Heart left ventricle (tissue), 16 donors: ENCODE measurements at regions not wholly inside any gene's neighbourhood (a gene's known extent, or its start where the extent isn't known, plus 50 kb on each side); places are given as distances from the start of the nearest gene placed in this dataset.
A peak's percentile ranks its signal among the peaks of the same experiment; 100 is the strongest.

Experiments
- ATAC-seq, 4 donors: fragments of 200-7000 bp; cut with Tn5 transposase; one replicate each; pipeline ENCODE4 v1.9.1; 2020 to 2022; ENCODE audit warnings: moderate library complexity in 4 of 4, mild to moderate bottlenecking in 3 of 4, moderate number of reproducible peaks in 1 of 4
- DNase-seq, 5 donors: peaks; one replicate each; pipeline ENCODE4 v3.0.0-alpha.2; 2020
- H3K27ac ChIP-seq, 12 donors: fragments of 200-600 bp; sonication (generic) in 4 of 12; one replicate each; pipeline versions ENCODE4 v1.5.0 to v1.8.0; 2016 to 2022; ENCODE audit warnings: mild to moderate bottlenecking in 2 of 12
- H3K27me3 ChIP-seq, 9 donors: fragments of 200-600 bp; sonication (generic) in 2 of 9; one replicate each; pipeline versions ENCODE4 v1.5.1 to v1.8.0; 2016 to 2022; ENCODE audit warnings: mild to moderate bottlenecking in 3 of 9
- H3K36me3 ChIP-seq, 9 donors: fragments of 200-600 bp; sonication (generic) in 2 of 9; one replicate each; pipeline versions ENCODE4 v1.5.0 to v1.8.0; 2018 to 2022; ENCODE audit warnings: mild to moderate bottlenecking in 2 of 9
- H3K4me1 ChIP-seq, 12 donors: fragments of 200-600 bp; sonication (generic) in 4 of 12; one replicate each; pipeline versions ENCODE4 v1.5.0 to v1.8.0; 2016 to 2022; ENCODE audit warnings: mild to moderate bottlenecking in 3 of 12
- H3K4me3 ChIP-seq, 12 donors: fragments of 200-600 bp; sonication (generic) in 4 of 12; one replicate each; pipeline versions ENCODE4 v1.5.0 to v1.8.0; 2017 to 2022; ENCODE audit warnings: mild to moderate bottlenecking in 9 of 12, moderate library complexity in 4 of 12
- H3K9me3 ChIP-seq, 12 donors: fragments of 200-600 bp; sonication (generic) in 4 of 12; one replicate each; pipeline versions ENCODE4 v1.5.0 to v1.8.0; 2016 to 2022; ENCODE audit warnings: mild to moderate bottlenecking in 1 of 12
- CTCF ChIP-seq, 12 donors: fragments of 200-600 bp; sonication (generic) in 4 of 12; IDR thresholded peaks; one replicate each; pipeline versions ENCODE4 v1.5.0 to v1.8.0; 2018 to 2022; ENCODE audit warnings: antibody characterized with exemption in 12 of 12, mild to moderate bottlenecking in 5 of 12
- POLR2A ChIP-seq, 2 donors: fragments of 450-650 bp; IDR thresholded peaks; one replicate each; pipeline ENCODE4 v1.6.1; 2017; ENCODE audit warnings: antibody characterized with exemption in 2 of 2, mild to moderate bottlenecking in 2 of 2, moderate library complexity in 2 of 2
- WGBS, 4 donors: extraction: QIAGEN DNeasy Blood & Tissue Kit in 2 of 4; methylation state at CpG; one replicate each; pipeline versions ENCODE4 v1.1.5 to v1.1.7; 2013 to 2018; 5-methylcytosine and 5-hydroxymethylcytosine counted together
- intact Hi-C, 10 donors: fragments of 100-400 bp; cut with DNase I; formaldehyde crosslinking; loops; one replicate each; pipeline versions ENCODE4 v1.11.1 to v1.14.2; 2022
- donor health status: ischemic (EF 13 %, LVEDD 7.1; RV severe dilation, severe dysfunction).
- donor health status: healthy with polysubstance abuse.
- donor health status: DM: no; HTN: yes; CAD: no.
- donor health status: DM: no; HTN: no; CAD: no.
- donor health status: ischemic (EF 25% LVEDD 6.9; RV normal size, moderate dysfunction).
- donor health status: ischemic (EF 25% LVEDD 5.7; RV mildly dilated, moderate dysfunction).
- donor health status: healthy.
- donor health status: DM: yes; HTN: yes; CAD: no.
- donor health status: ischemic (EF 35%, LVEDD 5.7; RV mildly dilated, moderate dysfunction).
- donor health status: nonischemic (EF 11% LVEDD 7.7; RV severe dilation, severe dysfunction).
- donor health status: DM: yes; HTN: yes; CAD: no.
- donor health status: PGD.
- donor health status: ischemic (EF 29% LVEDD 5.4; RV normal size, mild dysfunction).
- donor health status: nonischemic (EF 23%, LVEDD 6.1; RV moderate dilation, normal function).

GRCh38 chr12:107344035-107344808 is 250.9 kb upstream of the CRY1 start:
- peaks cover 0 to 7% (median 0%) of the 10 kb centered on the region in 9 donors for H3K27me3 ChIP-seq
- H3K36me3 ChIP-seq, result no peaks in the 10 kb centered on the region
- ATAC-seq (no peak), DNase-seq (no peak)
- 58 to 68% (median 63%) methylated on average over 3 of the region's 3 CpGs for WGBS, 4 donors
- H3K9me3 ChIP-seq, result peaks cover 0 to 6% (median 0%) of the 10 kb centered on the region in 12 donors
- TF ChIP-seq POLR2A (IDR thresholded peaks at IDR 0.05) (no peak), CTCF (IDR thresholded peaks at IDR 0.05) (no peak)
- H3K27ac ChIP-seq, result no peak overlapping the region
- H3K4me3 ChIP-seq, result no peak overlapping the region
- intact Hi-C loops, result no loop called here
- no peaks in the 10 kb centered on the region for H3K4me1 ChIP-seq

- no peak for TF ChIP-seq POLR2A (IDR thresholded peaks at IDR 0.05)
- TF ChIP-seq CTCF (IDR thresholded peaks at IDR 0.05), result no peak
- Histone ChIP-seq H3K36me3 (no peaks in the 10 kb centered on the region), H3K4me3 (no peak overlapping the region), H3K27me3 (peaks cover 0 to 6% (median 0%) of the 10 kb centered on the region in 9 donors), H3K4me1 (peaks cover 0 to 5% (median 0%) of the 10 kb centered on the region in 12 donors), H3K9me3 (peaks cover 0 to 6% (median 0%) of the 10 kb centered on the region in 12 donors), H3K27ac (no peak overlapping the region)
- no peak for ATAC-seq
- DNase-seq, result no peak
- intact Hi-C loops, result no loop called here
- WGBS, 4 donors, result 85 to 97% (median 92%) methylated on average over 3 of the region's 3 CpGs
Measured at GRCh38 chr12:107347261-107347660, 253.9 kb upstream of the CRY1 start.

- intact Hi-C loops, result no loop called here
- peaks cover 0 to 9% (median 0%) of the 10 kb centered on the region in 9 donors for H3K27me3 ChIP-seq
- H3K4me3 ChIP-seq, result no peak overlapping the region
- DNase-seq (no peak), ATAC-seq (peak in 1 of 4 donors; percentile 15)
- no peak overlapping the region for H3K27ac ChIP-seq
- H3K4me1 ChIP-seq, result peaks cover 0 to 13% (median 0%) of the 10 kb centered on the region in 12 donors
- 41 to 49% (median 44%) methylated on average over 5 of the region's 5 CpGs for WGBS, 4 donors
- TF ChIP-seq POLR2A (IDR thresholded peaks at IDR 0.05) (no peak), CTCF (IDR thresholded peaks at IDR 0.05) (no peak)
- no peaks in the 10 kb centered on the region for H3K36me3 ChIP-seq
- H3K9me3 ChIP-seq, result peaks cover 0 to 6% (median 0%) of the 10 kb centered on the region in 12 donors
Measured at GRCh38 chr12:107349008-107349747, 255.8 kb upstream of the CRY1 start.

- WGBS, 4 donors, result 39 to 55% (median 45%) methylated on average over 2 of the region's 2 CpGs
- TF ChIP-seq CTCF (IDR thresholded peaks at IDR 0.05) (no peak), POLR2A (IDR thresholded peaks at IDR 0.05) (no peak)
- intact Hi-C loops, result no loop called here
- peaks cover 0 to 6% (median 0%) of the 10 kb centered on the region in 12 donors for H3K9me3 ChIP-seq
- DNase-seq, result no peak
- H3K27me3 ChIP-seq, result peaks cover 0 to 9% (median 0%) of the 10 kb centered on the region in 9 donors
- no peak overlapping the region for H3K27ac ChIP-seq
- no peaks in the 10 kb centered on the region for H3K36me3 ChIP-seq
- no peak overlapping the region for H3K4me3 ChIP-seq
- ATAC-seq, result no peak
- peaks cover 0 to 13% (median 0%) of the 10 kb centered on the region in 12 donors for H3K4me1 ChIP-seq
Measured at GRCh38 chr12:107349839-107350238, 256.5 kb upstream of the CRY1 start.
